H1 (cell line): ENCODE measurements at regions not wholly inside any gene's neighbourhood (a gene's known extent, or its start where the extent isn't known, plus 50 kb on each side); places are given as distances from the start of the nearest gene placed in this dataset.

ENCODE experiments used
- CTCF ChIA-PET: fragments of 300-600 bp; sonication (Branson Sonifier 250); formaldehyde crosslinking; loops from one replicate; lab custom pipeline; 2021; ENCODE audit not compliant: partially characterized antibody; lab: Charles Lee
- POLR2A ChIA-PET: fragments of 300-600 bp; sonication (Branson Sonifier 250); formaldehyde crosslinking; loops from one replicate; lab custom pipeline; 2021; ENCODE audit warnings: inconsistent platforms; ENCODE audit not compliant: partially characterized antibody; lab: Charles Lee
- DNase-seq, 2 experiments: peaks; one replicate each; pipeline versions ENCODE4 v3.0.0 to v3.0.0-alpha.2; 2010 to 2022; ENCODE audit warnings: low spot score in 2 of 2, low read depth in 1 of 2, mixed read lengths in 1 of 2
- FAIRE-seq: peaks from 2 replicates; lab custom pipeline; 2011; peaks lifted over from hg19 to GRCh38; lab: Jason Lieb, UNC
- H2AFZ ChIP-seq: 2 replicates; pipeline ENCODE4 v1.8.1; 2012; ENCODE audit warnings: low read length, inconsistent platforms
- H2AK5ac ChIP-seq: 2 replicates; pipeline ENCODE4 v1.6.1; 2013; ENCODE audit warnings: low read depth, low read length
- H2BK120ac ChIP-seq: replicated peaks from 2 replicates; pipeline ENCODE3; 2013; ENCODE audit warnings: low read depth, low read length, inconsistent platforms
- H2BK12ac ChIP-seq: 2 replicates; pipeline ENCODE4 v1.6.1; 2013; ENCODE audit warnings: low read depth, low read length
- H2BK15ac ChIP-seq: 2 replicates; pipeline ENCODE4 v1.6.1; 2013; ENCODE audit warnings: low read length
- H2BK20ac ChIP-seq: 2 replicates; pipeline ENCODE4 v1.6.1; 2013; ENCODE audit warnings: low read length
- H2BK5ac ChIP-seq: 2 replicates; pipeline ENCODE4 v1.6.1; 2013; ENCODE audit warnings: low read depth, low read length
- H3K14ac ChIP-seq: 2 replicates; pipeline ENCODE4 v1.6.1; 2013; ENCODE audit warnings: inconsistent platforms; ENCODE audit not compliant: insufficient read length
- H3K18ac ChIP-seq: 2 replicates; pipeline ENCODE4 v1.6.1; 2013; ENCODE audit warnings: low read length; ENCODE audit errors: extremely low read depth
- H3K23ac ChIP-seq: 2 replicates; pipeline ENCODE4 v1.6.1; 2013; ENCODE audit warnings: inconsistent platforms; ENCODE audit not compliant: insufficient read length
- H3K23me2 ChIP-seq: 2 replicates; pipeline ENCODE4 v1.6.1; 2013; ENCODE audit warnings: low read depth, low read length
- H3K27ac ChIP-seq: 2 replicates; pipeline ENCODE4 v1.6.1; 2011; ENCODE audit warnings: low read depth, low read length, inconsistent platforms
- H3K27me3 ChIP-seq, 4 experiments: replicated peaks in 1 of 4; 1 replicate in 1 of 4; 2 replicates in 3 of 4; pipeline versions ENCODE4 v1.6.1 to v1.8.1; 2011 to 2013; ENCODE audit warnings: low read length in 3 of 4, mild to moderate bottlenecking in 3 of 4, inconsistent platforms in 2 of 4, mixed read lengths in 2 of 4, moderate library complexity in 1 of 4; ENCODE audit not compliant: control insufficient read depth in 3 of 4, insufficient read depth in 3 of 4; ENCODE audit errors: extremely low read depth in 1 of 4
- H3K36me3 ChIP-seq, 4 experiments: 2 replicates each; pipeline versions ENCODE4 v1.6.1 to v1.8.1; 2011 to 2013; ENCODE audit warnings: mild to moderate bottlenecking in 4 of 4, low read length in 3 of 4, moderate library complexity in 2 of 4, control low read depth in 1 of 4, inconsistent platforms in 1 of 4; ENCODE audit not compliant: insufficient read depth in 4 of 4, control insufficient read depth in 2 of 4
- H3K4ac ChIP-seq: replicated peaks from 2 replicates; pipeline ENCODE3; 2013; ENCODE audit warnings: low read length, low read depth, mixed read lengths, inconsistent platforms; ENCODE audit not compliant: insufficient read length
- H3K4me1 ChIP-seq, 4 experiments: replicated peaks in 1 of 4; 1 replicate in 1 of 4; 2 replicates in 3 of 4; pipeline versions ENCODE4 v1.6.1 to v1.8.1; 2011 to 2013; ENCODE audit warnings: low read length in 3 of 4, inconsistent platforms in 2 of 4, mixed read lengths in 1 of 4; ENCODE audit not compliant: insufficient read depth in 4 of 4, control insufficient read depth in 3 of 4
- H3K4me2 ChIP-seq, 2 experiments: 2 replicates each; pipeline versions ENCODE4 v1.6.1 to v1.8.1; 2011 to 2013; ENCODE audit warnings: low read depth in 2 of 2, low read length in 2 of 2, control low read depth in 1 of 2, inconsistent platforms in 1 of 2, mild to moderate bottlenecking in 1 of 2; ENCODE audit not compliant: insufficient read depth in 1 of 2
- H3K4me3 ChIP-seq, 4 experiments: fragments of 200-600, 300-600 bp in 1 of 4; sonication (generic), shearing (Covaris generic), sonication (Bioruptor Twin) in 1 of 4; 2 replicates each; pipeline versions ENCODE4 v1.5.1 to v1.8.1; 2011 to 2016; ENCODE audit warnings: low read length in 4 of 4, low read depth in 3 of 4, control low read depth in 2 of 4, inconsistent platforms in 2 of 4, mild to moderate bottlenecking in 2 of 4, mixed read lengths in 1 of 4, moderate library complexity in 1 of 4; ENCODE audit not compliant: insufficient read depth in 2 of 4; ENCODE audit errors: extremely low read depth in 1 of 4
- H3K56ac ChIP-seq: replicated peaks from 2 replicates; pipeline ENCODE3; 2013; ENCODE audit warnings: low read depth, mild to moderate bottlenecking, mixed read lengths, low read length, inconsistent platforms; ENCODE audit not compliant: insufficient read length
- H3K79me1 ChIP-seq: 2 replicates; pipeline ENCODE4 v1.6.1; 2013; ENCODE audit warnings: low read depth, low read length, control low read depth
- H3K79me2 ChIP-seq, 2 experiments: 2 replicates each; pipeline versions ENCODE4 v1.6.1 to v1.8.1; 2012 to 2013; ENCODE audit warnings: low read length in 2 of 2, mild to moderate bottlenecking in 2 of 2, inconsistent platforms in 1 of 2; ENCODE audit not compliant: insufficient read depth in 2 of 2, control insufficient read depth in 1 of 2
- H3K9ac ChIP-seq, 4 experiments: replicated peaks in 1 of 4; 1 replicate in 1 of 4; 2 replicates in 3 of 4; pipeline versions ENCODE4 v1.6.1 to v1.8.1; 2011 to 2013; ENCODE audit warnings: low read depth in 3 of 4, low read length in 3 of 4, control low read depth in 2 of 4, mild to moderate bottlenecking in 2 of 4, moderate library complexity in 2 of 4, inconsistent platforms in 1 of 4; ENCODE audit errors: extremely low read depth in 1 of 4
- H3K9me3 ChIP-seq, 2 experiments: 2 replicates each; pipeline versions ENCODE4 v1.6.1 to v1.8.1; 2012 to 2013; ENCODE audit warnings: mild to moderate bottlenecking in 2 of 2, moderate library complexity in 2 of 2, control low read depth in 1 of 2, inconsistent platforms in 1 of 2, low read depth in 1 of 2, low read length in 1 of 2, mixed read lengths in 1 of 2; ENCODE audit not compliant: insufficient read depth in 2 of 2
- H4K20me1 ChIP-seq, 2 experiments: replicated peaks in 1 of 2; 2 replicates each; pipeline versions ENCODE3 to v1.8.1; 2011 to 2013; ENCODE audit warnings: inconsistent platforms in 2 of 2, low read length in 2 of 2, mild to moderate bottlenecking in 1 of 2; ENCODE audit not compliant: insufficient read depth in 2 of 2, control insufficient read depth in 1 of 2
- H4K5ac ChIP-seq: 2 replicates; pipeline ENCODE4 v1.6.1; 2013; ENCODE audit warnings: low read length, low read depth, mixed read lengths, inconsistent platforms; ENCODE audit not compliant: insufficient read length
- H4K8ac ChIP-seq: 2 replicates; pipeline ENCODE4 v1.8.0; 2013; ENCODE audit warnings: mild to moderate bottlenecking, moderate library complexity, low read length, inconsistent platforms; ENCODE audit not compliant: insufficient read depth; ENCODE audit errors: extremely low read depth
- H4K91ac ChIP-seq: replicated peaks from 2 replicates; pipeline ENCODE3; 2013; ENCODE audit warnings: low read length, mixed read lengths, inconsistent platforms; ENCODE audit not compliant: insufficient read length
- TAF7 ChIP-seq: optimal IDR thresholded peaks from 2 replicates; pipeline ENCODE3; 2011; ENCODE audit warnings: low read depth, mild to moderate bottlenecking, inconsistent platforms, low read length, moderate library complexity, borderline replicate concordance
- WGBS, 2 experiments: shearing (Covaris generic) in 1 of 2; methylation state at CpG; one replicate each; pipeline versions ENCODE4 v1.1.6 to v1.1.7; 2013 to 2015; ENCODE audit warnings: low lambda C conversion rate in 2 of 2, mixed read lengths in 2 of 2, inconsistent platforms in 1 of 2, low coverage in 1 of 2, missing lambda C conversion rate in 1 of 2; ENCODE audit not compliant: insufficient replicate concordance in 2 of 2, insufficient coverage in 1 of 2, insufficient read length in 1 of 2; ENCODE audit errors: extremely low coverage in 1 of 2, missing lambda C conversion rate in 1 of 2; 5-methylcytosine and 5-hydroxymethylcytosine counted together

DNA sequence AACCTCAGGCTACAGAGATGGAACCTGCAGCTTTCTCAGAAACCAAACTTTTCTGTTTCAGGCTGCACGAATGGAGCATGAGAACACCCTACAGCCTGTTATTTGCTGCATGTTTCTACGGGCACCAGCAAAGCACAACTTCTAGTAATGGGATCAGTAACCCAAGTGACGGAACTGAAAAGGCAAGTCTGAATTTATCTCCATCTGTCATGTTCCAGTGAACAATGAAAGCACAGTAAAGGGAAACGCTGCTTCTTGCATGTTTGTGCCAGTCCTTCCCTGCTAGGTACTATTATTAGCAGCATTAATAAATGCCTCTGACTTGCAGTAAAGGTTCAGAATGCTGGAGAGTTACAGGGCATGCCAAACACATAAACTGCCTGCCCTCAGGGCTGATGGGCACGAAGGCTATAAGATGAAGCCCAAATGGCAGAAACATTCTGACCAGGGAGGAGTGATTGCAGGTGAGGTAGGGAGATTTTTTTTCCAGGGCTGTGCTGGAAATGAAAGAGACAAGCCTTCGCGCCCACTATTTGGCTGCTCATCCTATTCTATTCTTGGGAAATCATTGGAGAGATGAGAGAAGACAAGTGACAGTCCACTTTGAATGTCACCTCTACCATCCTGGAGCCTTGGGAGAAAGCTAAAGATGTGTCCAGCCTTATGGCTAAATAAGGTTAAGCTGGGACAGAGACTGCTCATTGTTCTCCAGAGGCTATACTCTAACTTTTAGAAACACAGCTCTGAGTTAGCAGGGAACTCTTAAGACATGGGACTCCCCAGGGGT, 100.4 kb upstream of the PLXNC1 start:
- Histone ChIP-seq H3K4ac (no peak overlapping the region), H3K14ac (no peak overlapping the region), H3K27me3 (no peaks in the 10 kb centered on the region), H2BK120ac (no peak overlapping the region), H2BK5ac (no peak overlapping the region), H4K91ac (no peak overlapping the region), H4K20me1 (no peaks in the 10 kb centered on the region), H2BK15ac (no peak overlapping the region), H3K18ac (no peak overlapping the region), H3K4me1 (peaks cover 0 to 3% (median 0%) of the 10 kb centered on the region in 4 experiments; a peak in 2 of 7 replicates), H3K36me3 (no peaks in the 10 kb centered on the region), H3K79me1 (no peaks in the 10 kb centered on the region), H2BK12ac (no peak overlapping the region), H3K56ac (no peak overlapping the region), H4K8ac (no peak overlapping the region), H3K23ac (no peak overlapping the region), H3K9ac (no peak overlapping the region), H3K79me2 (no peaks in the 10 kb centered on the region), H3K27ac (no peak overlapping the region), H2AFZ (peak overlapping the region; percentile 53; the same call in 1 of the 2 replicates), H3K4me3 (no peak overlapping the region), H3K9me3 (no peaks in the 10 kb centered on the region), H2BK20ac (no peak overlapping the region), H3K23me2 (no peaks in the 10 kb centered on the region), H2AK5ac (no peak overlapping the region), H4K5ac (no peak overlapping the region), H3K4me2 (no peak overlapping the region)
- CTCF ChIA-PET: interaction anchor here (1.2 to 1.4 kb wide), 2 partner anchors 25 to 54 kb away, joined by 4 to 5 read pairs; no protein-coding TSS in a partner anchor
- WGBS, 2 experiments: 89% methylated on average over 7 of the region's 7 CpGs; no CpG with 5 or more reads in 1 of the 2 experiments
- DNase-seq (no peak), FAIRE-seq (no peak)
- POLR2A ChIA-PET: no interaction called here
- TF ChIP-seq TAF7: no peak
